NCI-H1092 (cell line): ENCODE measurements at regions not wholly inside any gene's neighbourhood (a gene's known extent, or its start where the extent isn't known, plus 50 kb on each side); places are given as distances from the start of the nearest gene placed in this dataset.

ENCODE experiments used
- DNase-seq: peaks from one replicate; lab custom pipeline; 2025; lab: John Stamatoyannopoulos, UW

- DNase-seq = no peak
These were observed 635.6 kb downstream of the STPG2 start for GRCh38 chr4:97507587-97508245.
